ENCODE measurements at regions not wholly inside any gene's neighbourhood (a gene's known extent, or its start where the extent isn't known, plus 50 kb on each side); places are given as distances from the start of the nearest gene placed in this dataset.

- FAIRE-seq (no peak), DNase-seq (ENCODE audit: insufficient read length, low spot score) (no peak)
These were observed 57.8 kb upstream of the GPR45 start for GRCh38 chr2:105183555-105184323.

GRCh38 chr2:105184420-105184819, 57.1 kb upstream of the GPR45 start:
- DNase-seq (ENCODE audit: insufficient read length, low spot score) (no peak), FAIRE-seq (no peak)
- no peak for TF ChIP-seq POLR2A (IDR thresholded peaks at IDR 0.05; ENCODE audit: low read depth, low read length)

More at GRCh38 chr2:105183555-105184323, 57.8 kb upstream of the GPR45 start:
- TF ChIP-seq POLR2A (IDR thresholded peaks at IDR 0.05; ENCODE audit: low read depth, low read length) = no peak

- DNase-seq (ENCODE audit: insufficient read length, low spot score) = no peak
- FAIRE-seq = no peak
- no peak for TF ChIP-seq POLR2A (IDR thresholded peaks at IDR 0.05; ENCODE audit: low read depth, low read length)
These were observed 54.5 kb upstream of the GPR45 start for GRCh38 chr2:105186967-105187498.

- DNase-seq (ENCODE audit: insufficient read length, low spot score) (no peak), FAIRE-seq (no peak)
- no peak for TF ChIP-seq POLR2A (IDR thresholded peaks at IDR 0.05; ENCODE audit: low read depth, low read length)
These were observed 54.0 kb upstream of the GPR45 start for GRCh38 chr2:105187531-105187930.

GRCh38 chr2:105188343-105188742, 53.2 kb upstream of the GPR45 start:
- TF ChIP-seq POLR2A (IDR thresholded peaks at IDR 0.05; ENCODE audit: low read depth, low read length) = no peak
- DNase-seq (ENCODE audit: insufficient read length, low spot score) = no peak
- FAIRE-seq = no peak

Data from H54 (cell line).